HG03280 (cell line): ENCODE measurements at regions not wholly inside any gene's neighbourhood (a gene's known extent, or its start where the extent isn't known, plus 50 kb on each side); places are given as distances from the start of the nearest gene placed in this dataset.
"Not testable (repeated sequence)": the region's sequence is repeated elsewhere in the genome, so short reads cannot be mapped to it uniquely, and the experiment has no call there.

Source experiments
- ATAC-seq: cut with Tn5 transposase; IDR thresholded peaks from one replicate; pipeline ENCODE4 v1.9.1; 2021; ENCODE audit warnings: mild to moderate bottlenecking, moderate library complexity; ENCODE audit not compliant: unreplicated experiment

DNA sequence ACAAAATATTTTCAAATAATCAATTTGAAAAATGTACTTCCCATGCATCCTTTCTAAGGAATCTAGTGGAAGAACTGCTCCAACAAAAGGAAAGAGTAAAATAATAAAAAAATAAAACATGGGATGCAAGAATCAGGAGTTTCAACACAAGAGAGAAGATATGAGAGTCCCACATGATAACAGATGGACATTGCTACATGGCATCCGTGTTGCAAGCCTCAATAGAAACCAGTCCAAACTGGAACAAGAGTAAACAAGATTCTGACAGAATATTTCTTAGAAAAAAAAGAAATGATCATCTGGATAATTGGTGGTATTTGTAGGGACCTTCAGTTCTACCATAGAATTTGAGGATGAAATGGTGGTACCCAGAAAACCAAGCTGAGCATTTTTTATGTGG, 186.8 kb downstream of the FRK start:
- no peak for ATAC-seq

GRCh38 chr6:115870464-115870863, 190.2 kb downstream of the FRK start:
- no peak for ATAC-seq

GRCh38 chr6:115865914-115866313, 194.8 kb downstream of the FRK start:
- ATAC-seq: no peak

DNA sequence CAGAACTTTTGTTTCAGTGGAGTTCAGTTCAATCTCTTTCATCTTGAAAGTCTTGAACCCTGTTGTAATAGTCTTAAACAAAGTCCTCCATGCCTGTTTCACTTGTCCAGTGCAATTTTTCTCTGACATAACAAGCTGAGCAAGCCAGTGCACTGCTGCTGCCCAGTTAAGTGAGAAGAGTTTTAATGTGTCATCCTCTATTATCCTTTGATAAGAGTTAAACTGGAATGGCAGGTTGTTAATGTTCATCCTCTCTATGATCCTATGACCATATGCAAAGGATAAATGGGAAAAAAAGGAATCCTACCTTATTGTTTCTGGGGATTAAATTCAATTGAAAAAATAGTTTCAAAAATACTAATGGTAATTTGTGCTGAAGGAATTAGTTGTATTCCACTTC, 197.5 kb downstream of the FRK start:
- ATAC-seq: no peak

DNA sequence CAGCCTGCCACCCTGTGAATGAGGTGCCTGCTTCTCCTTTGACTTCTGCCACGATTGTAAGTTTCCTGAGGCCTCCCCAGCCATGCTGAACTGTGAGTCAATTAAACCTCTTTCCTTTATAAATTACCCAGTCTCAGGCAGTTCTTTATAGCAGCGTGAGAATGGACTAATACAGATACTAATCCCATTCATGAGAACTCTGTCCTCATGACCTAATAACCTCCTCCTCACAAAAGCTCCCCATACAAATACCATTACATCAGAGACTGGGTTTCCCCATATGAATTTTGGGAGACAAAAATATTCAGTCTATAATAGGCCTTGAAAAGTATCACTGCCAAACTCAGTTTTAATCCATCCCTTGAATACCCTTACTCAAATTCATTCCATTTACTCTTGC, 199.0 kb downstream of the FRK start:
- not testable (repeated sequence) for ATAC-seq

GRCh38 chr6:115859577-115859976, 201.1 kb downstream of the FRK start:
- ATAC-seq: not testable (repeated sequence)

- no peak for ATAC-seq
These were observed 205.6 kb downstream of the FRK start for GRCh38 chr6:115854866-115855665.

DNA sequence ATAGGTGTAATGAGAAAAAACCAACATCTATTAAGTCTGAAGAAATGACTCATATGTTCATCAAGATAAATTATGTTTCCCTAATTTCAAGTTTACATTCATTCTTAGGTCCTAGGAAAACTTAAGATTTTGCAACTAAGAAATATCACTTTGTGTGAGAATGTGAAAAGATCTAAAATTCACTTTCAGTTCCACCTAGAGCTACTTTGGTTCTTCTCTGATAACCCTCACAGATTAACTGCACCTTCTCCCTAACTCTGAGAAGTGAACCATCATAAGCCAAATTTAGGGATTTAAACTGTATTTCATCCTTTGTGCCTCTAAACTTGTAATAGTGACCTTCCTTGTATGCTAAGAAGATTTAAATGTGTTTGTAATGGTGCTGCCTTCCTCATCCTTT, 213.0 kb downstream of the FRK start:
- no peak for ATAC-seq

GRCh38 chr6:115843945-115844344, 216.7 kb downstream of the FRK start:
- ATAC-seq: no peak

GRCh38 chr6:115842338-115842737, 218.4 kb downstream of the FRK start:
- no peak for ATAC-seq

- ATAC-seq: no peak
These were observed 221.0 kb downstream of the FRK start for GRCh38 chr6:115839583-115840181.

- ATAC-seq: peak; percentile 96
These were observed 221.8 kb downstream of the FRK start for GRCh38 chr6:115838763-115839401.

DNA sequence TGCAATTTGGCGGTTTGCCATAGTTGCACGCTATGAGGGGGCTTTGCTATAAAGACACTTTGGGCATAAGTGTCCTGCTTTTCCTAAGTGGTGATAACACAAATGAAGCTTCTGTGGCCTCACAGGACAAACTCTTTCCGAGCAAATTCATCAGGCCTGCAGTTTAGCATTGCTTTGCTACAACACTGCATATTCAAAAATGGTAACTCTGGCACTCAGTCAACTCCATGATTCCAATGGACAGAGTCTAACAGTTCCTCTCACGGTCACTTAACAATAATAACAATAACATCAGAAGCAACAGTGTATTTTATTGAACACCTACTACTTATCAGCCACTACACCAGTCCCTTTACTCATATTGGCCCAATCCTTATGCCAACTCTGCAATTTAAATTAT, 222.5 kb downstream of the FRK start:
- ATAC-seq: no peak

- ATAC-seq: not testable (repeated sequence)
These were observed 224.3 kb downstream of the FRK start for GRCh38 chr6:115836374-115836773.

- no peak for ATAC-seq
These were observed 225.4 kb downstream of the FRK start for GRCh38 chr6:115835314-115835713.

- ATAC-seq: not testable (repeated sequence)
These were observed 226.1 kb downstream of the FRK start for GRCh38 chr6:115834542-115834941.

DNA sequence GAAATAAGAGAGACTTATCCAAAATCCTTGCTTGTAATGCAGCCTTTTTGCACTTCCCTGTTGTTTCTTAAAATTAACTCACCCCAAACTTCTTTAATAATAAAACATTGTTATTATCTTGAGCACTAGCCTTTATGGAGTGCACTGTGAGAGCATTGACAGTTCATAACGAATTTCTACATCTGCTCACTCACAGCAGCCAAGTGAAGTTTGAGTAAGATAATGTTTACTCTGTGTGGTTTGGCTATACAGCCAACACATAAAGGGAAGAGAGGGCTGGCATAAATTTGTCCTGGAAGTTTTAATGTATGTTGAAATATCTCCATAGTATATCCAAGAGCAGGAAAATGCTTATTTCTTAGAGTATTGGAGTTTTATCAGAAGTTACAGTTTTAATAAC, 227.9 kb downstream of the FRK start:
- no peak for ATAC-seq

- no peak for ATAC-seq
These were observed 228.5 kb downstream of the FRK start for GRCh38 chr6:115832186-115832585.

DNA sequence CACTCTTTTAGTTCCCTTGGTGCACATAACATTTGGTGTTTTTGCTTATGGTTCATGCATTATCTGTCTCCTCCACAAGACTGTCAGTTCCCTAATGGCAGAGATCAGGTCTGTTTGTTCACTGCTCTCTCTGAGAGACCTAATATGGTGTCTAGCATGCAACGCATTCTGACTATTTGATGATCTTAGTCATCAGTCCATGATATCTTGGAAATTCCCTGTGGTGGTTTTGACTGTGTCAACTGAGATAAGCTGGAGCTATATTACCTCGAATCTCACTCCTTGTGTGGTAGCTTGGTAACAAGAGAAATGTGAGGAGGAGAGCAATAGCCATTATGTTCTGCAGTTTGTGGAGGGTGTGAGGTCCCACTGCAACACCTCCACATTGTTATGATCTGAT, 229.8 kb downstream of the FRK start:
- no peak for ATAC-seq

DNA sequence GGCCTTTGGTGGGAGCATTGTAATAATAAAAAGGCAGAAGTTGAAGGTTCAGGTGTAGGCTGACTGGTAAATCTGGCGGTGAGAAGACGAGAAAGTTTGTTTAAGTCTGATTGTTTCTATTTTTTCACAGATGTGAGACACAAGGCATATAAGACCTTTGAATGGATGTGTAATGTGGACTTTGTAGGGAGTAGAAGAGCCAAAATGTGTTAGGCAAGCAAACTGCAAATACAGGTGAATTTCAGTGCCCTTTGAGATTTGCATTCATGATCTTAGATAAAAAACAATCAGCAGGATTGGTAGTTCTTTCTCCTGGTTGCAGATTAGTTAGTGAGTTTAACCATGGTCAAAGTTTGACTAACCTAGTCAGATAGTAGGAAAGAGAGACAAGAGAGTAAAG, 238.9 kb downstream of the FRK start:
- no peak for ATAC-seq

GRCh38 chr6:115819506-115819905, 241.2 kb downstream of the FRK start:
- no peak for ATAC-seq

DNA sequence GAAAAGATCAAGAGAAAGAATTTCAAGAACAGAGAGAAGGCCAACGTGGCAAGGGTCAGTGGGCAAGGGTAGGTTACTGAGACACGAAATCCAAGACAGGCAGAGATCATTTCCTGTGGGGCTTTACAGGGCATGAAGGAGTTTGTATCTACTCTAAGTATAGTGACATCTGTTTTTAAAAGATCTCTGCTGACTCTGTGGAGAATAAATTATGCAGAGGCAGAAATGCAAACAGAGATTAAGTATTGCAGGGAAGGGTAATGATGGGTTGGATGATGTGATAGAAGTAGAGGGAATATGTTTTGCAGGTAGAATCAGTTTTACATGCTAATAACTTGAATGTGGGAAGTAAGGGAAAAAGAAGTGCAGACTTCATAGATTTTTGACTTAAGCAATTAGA, 243.5 kb downstream of the FRK start:
- no peak for ATAC-seq
